Activated CD4-positive, alpha-beta T cell treated with anti-CD3 and anti-CD28 coated beads, Interleukin-10, Interleukin-2, amounts not matched to agents 100 ng/mL and 50 ng/mL, durations not matched to agents 16 hours and 8 hours (primary cell): ENCODE measurements at regions not wholly inside any gene's neighbourhood (a gene's known extent, or its start where the extent isn't known, plus 50 kb on each side); places are given as distances from the start of the nearest gene placed in this dataset.
"Not testable (repeated sequence)": the region's sequence is repeated elsewhere in the genome, so short reads cannot be mapped to it uniquely, and the experiment has no call there.

Experiments
- DNase-seq: peaks from one replicate; pipeline ENCODE4 v3.0.0-alpha.2; 2020

- no peak for DNase-seq
Measured at GRCh38 chr10:131567279-131568162, 256.0 kb upstream of the TCERG1L start.

GRCh38 chr10:131568866-131569265 is 257.3 kb upstream of the TCERG1L start:
- no peak for DNase-seq

GRCh38 chr10:131569851-131570715 is 258.6 kb upstream of the TCERG1L start:
- DNase-seq, result no peak

GRCh38 chr10:131570716-131571307 is 259.3 kb upstream of the TCERG1L start:
- DNase-seq, result no peak

- DNase-seq, result no peak
Measured at GRCh38 chr10:131571346-131571745, 259.8 kb upstream of the TCERG1L start.

GRCh38 chr10:131571865-131572264 is 260.3 kb upstream of the TCERG1L start:
- no peak for DNase-seq

GRCh38 chr10:131573256-131573655 is 261.7 kb upstream of the TCERG1L start:
- no peak for DNase-seq

GRCh38 chr10:131573707-131574106 is 262.2 kb upstream of the TCERG1L start:
- DNase-seq, result no peak

- DNase-seq, result no peak
Measured at GRCh38 chr10:131574363-131574706, 262.8 kb upstream of the TCERG1L start.

- no peak for DNase-seq
Measured at GRCh38 chr10:131574707-131575430, 263.3 kb upstream of the TCERG1L start.

GRCh38 chr10:131575877-131576276 is 264.4 kb upstream of the TCERG1L start:
- no peak for DNase-seq

- DNase-seq, result no peak
Measured at GRCh38 chr10:131576341-131577177, 265.0 kb upstream of the TCERG1L start.

GRCh38 chr10:131577178-131577555 is 265.6 kb upstream of the TCERG1L start:
- no peak for DNase-seq

GRCh38 chr10:131577786-131578471 is 266.4 kb upstream of the TCERG1L start:
- DNase-seq, result no peak

- no peak for DNase-seq
Measured at GRCh38 chr10:131578472-131578970, 267.0 kb upstream of the TCERG1L start.

GRCh38 chr10:131579251-131580071 is 267.9 kb upstream of the TCERG1L start:
- no peak for DNase-seq

- DNase-seq, result no peak
Measured at GRCh38 chr10:131580076-131580652, 268.6 kb upstream of the TCERG1L start.

GRCh38 chr10:131580674-131581073 is 269.2 kb upstream of the TCERG1L start:
- DNase-seq, result no peak

GRCh38 chr10:131581547-131581946 is 270.0 kb upstream of the TCERG1L start:
- not testable (repeated sequence) for DNase-seq

- no peak for DNase-seq
Measured at GRCh38 chr10:131584287-131584686, 272.8 kb upstream of the TCERG1L start.
